HFFc6 (cell line): ENCODE measurements at regions not wholly inside any gene's neighbourhood (a gene's known extent, or its start where the extent isn't known, plus 50 kb on each side); places are given as distances from the start of the nearest gene placed in this dataset.

Experiments
- DNase-seq: peaks from one replicate; pipeline ENCODE4 v3.0.0-alpha.2; 2018
- H3K27ac Mint-ChIP-seq: 2 replicates; pipeline ENCODE4 v1.8.0; 2020; ENCODE audit warnings: mild to moderate bottlenecking, mixed read lengths
- H3K27me3 Mint-ChIP-seq: 2 replicates; pipeline ENCODE4 v1.8.0; 2021; ENCODE audit warnings: mild to moderate bottlenecking, moderate library complexity, mixed read lengths; ENCODE audit not compliant: insufficient read depth
- H3K36me3 Mint-ChIP-seq: 2 replicates; pipeline ENCODE4 v1.8.0; 2021; ENCODE audit warnings: low read depth, mixed read lengths
- H3K4me1 Mint-ChIP-seq: 2 replicates; pipeline ENCODE4 v1.8.0; 2020; ENCODE audit warnings: low read depth, mixed read lengths
- H3K4me3 Mint-ChIP-seq: 2 replicates; pipeline ENCODE4 v1.8.0; 2020; ENCODE audit warnings: mild to moderate bottlenecking, moderate library complexity, mixed read lengths
- H3K9me3 Mint-ChIP-seq: 2 replicates; pipeline ENCODE4 v1.8.0; 2020; ENCODE audit warnings: mild to moderate bottlenecking, mixed read lengths
- CTCF ChIP-seq: fragments of 200-600 bp; sonication (generic); IDR thresholded peaks from 2 replicates; pipeline ENCODE4 v1.5.0; 2021; ENCODE audit warnings: antibody characterized with exemption, mild to moderate bottlenecking

- Mint-ChIP-seq H3K4me3 (no peak overlapping the region), H3K4me1 (no peaks in the 10 kb centered on the region), H3K36me3 (peaks cover 4% of the 10 kb centered on the region; the same call in 1 of the 2 replicates), H3K9me3 (peaks cover 54% of the 10 kb centered on the region), H3K27ac (no peak overlapping the region), H3K27me3 (peaks cover 2% of the 10 kb centered on the region)
- no peak for TF ChIP-seq CTCF
- no peak for DNase-seq
Observed at GRCh38 chr11:115743719-115744118, 239.5 kb upstream of the CADM1 start.

- peaks cover 4% of the 10 kb centered on the region; the same call in 1 of the 2 replicates for H3K36me3 Mint-ChIP-seq
- H3K4me1 Mint-ChIP-seq = no peaks in the 10 kb centered on the region
Observed at GRCh38 chr11:115741376-115742107, 237.3 kb upstream of the CADM1 start.

GRCh38 chr11:115740324-115740723, 236.1 kb upstream of the CADM1 start:
- H3K36me3 Mint-ChIP-seq = peaks cover 4% of the 10 kb centered on the region; the same call in 1 of the 2 replicates
- no peak overlapping the region for H3K4me3 Mint-ChIP-seq
- H3K9me3 Mint-ChIP-seq = peaks cover 55% of the 10 kb centered on the region
- no peak for TF ChIP-seq CTCF
- H3K27me3 Mint-ChIP-seq = peaks cover 2% of the 10 kb centered on the region
- no peak for DNase-seq
- no peaks in the 10 kb centered on the region for H3K4me1 Mint-ChIP-seq
- no peak overlapping the region for H3K27ac Mint-ChIP-seq

More at GRCh38 chr11:115741376-115742107, 237.3 kb upstream of the CADM1 start:
- H3K27ac Mint-ChIP-seq = no peak overlapping the region
- peaks cover 54% of the 10 kb centered on the region for H3K9me3 Mint-ChIP-seq
- TF ChIP-seq CTCF = no peak
- DNase-seq = no peak
- H3K4me3 Mint-ChIP-seq = no peak overlapping the region
- H3K27me3 Mint-ChIP-seq = peaks cover 2% of the 10 kb centered on the region

GRCh38 chr11:115739878-115740277, 235.7 kb upstream of the CADM1 start:
- no peak overlapping the region for H3K27ac Mint-ChIP-seq
- no peak for TF ChIP-seq CTCF
- no peaks in the 10 kb centered on the region for H3K4me1 Mint-ChIP-seq

GRCh38 chr11:115739146-115739545, 234.9 kb upstream of the CADM1 start:
- Mint-ChIP-seq H3K4me3 (no peak overlapping the region), H3K4me1 (no peaks in the 10 kb centered on the region), H3K27me3 (no peaks in the 10 kb centered on the region; the same call in 1 of the 2 replicates), H3K36me3 (peaks cover 4% of the 10 kb centered on the region; the same call in 1 of the 2 replicates), H3K27ac (no peak overlapping the region), H3K9me3 (peaks cover 66% of the 10 kb centered on the region)
- no peak for DNase-seq
- no peak for TF ChIP-seq CTCF

More at GRCh38 chr11:115739878-115740277, 235.7 kb upstream of the CADM1 start:
- Mint-ChIP-seq H3K4me3 (no peak overlapping the region), H3K9me3 (peaks cover 59% of the 10 kb centered on the region), H3K36me3 (peaks cover 4% of the 10 kb centered on the region; the same call in 1 of the 2 replicates), H3K27me3 (peaks cover 2% of the 10 kb centered on the region)
- no peak for DNase-seq
